ENCODE measurements at regions not wholly inside any gene's neighbourhood (a gene's known extent, or its start where the extent isn't known, plus 50 kb on each side); places are given as distances from the start of the nearest gene placed in this dataset.

- no peaks in the 10 kb centered on the region for H3K79me1 ChIP-seq (ENCODE audit: insufficient read depth, low read depth, low read length, poor library complexity, severe bottlenecking)
- no peak overlapping the region for H3K56ac ChIP-seq (ENCODE audit: insufficient read length, low read depth, low read length)
- H3K4me2 ChIP-seq (ENCODE audit: insufficient read depth, insufficient read length, low read length), result no peak overlapping the region
- Mint-ChIP-seq H3K4me3 (no peak overlapping the region), H3K9me3 (no peaks in the 10 kb centered on the region), H3K27me3 (ENCODE audit: low read depth) (no peaks in the 10 kb centered on the region), H3K4me1 (peaks cover 2 to 3% of the 10 kb centered on the region in 2 experiments; a peak in 2 of 4 replicates), H3K36me3 (ENCODE audit: insufficient read depth in 1 of 3, low read depth in 3 of 3) (no peaks in the 10 kb centered on the region), H3K27ac (no peak overlapping the region)
- no peak overlapping the region for H2AK5ac ChIP-seq (ENCODE audit: insufficient read length, low read length)
- no peak overlapping the region for H3T11ph ChIP-seq (ENCODE audit: low read length)
- H4K20me1 ChIP-seq (ENCODE audit: control insufficient read depth, insufficient read depth, insufficient read length), result no peaks in the 10 kb centered on the region
- no peaks in the 10 kb centered on the region for H3K4me1 ChIP-seq (ENCODE audit: insufficient read depth, low read length)
- H4K5ac ChIP-seq (ENCODE audit: insufficient read length, low read depth, low read length), result no peak overlapping the region
- no peak overlapping the region for H3K23ac ChIP-seq (ENCODE audit: insufficient read length, low read depth, low read length)
- H4K91ac ChIP-seq (ENCODE audit: insufficient read length, low read depth, low read length), result no peak overlapping the region
- H3K18ac ChIP-seq (ENCODE audit: insufficient read length, low read depth, low read length), result no peak overlapping the region
- no peak overlapping the region for H2BK20ac ChIP-seq (ENCODE audit: low read depth, low read length, poor library complexity, severe bottlenecking)
- H3K4ac ChIP-seq (ENCODE audit: low read depth, low read length), result no peak overlapping the region
- H3K79me2 ChIP-seq (ENCODE audit: insufficient read depth, low read length), result no peaks in the 10 kb centered on the region
- WGBS (ENCODE audit: extremely low coverage, insufficient read length, low lambda C conversion rate), result no CpG with 5 or more reads among the region's 2 CpGs
- H3K9ac ChIP-seq (ENCODE audit: extremely low read depth, insufficient read length, low read length), result no peak overlapping the region
- no peak overlapping the region for H4K8ac ChIP-seq (replicated peaks; ENCODE audit: insufficient read length, low read depth, low read length)
- no peak overlapping the region for H3K14ac ChIP-seq (ENCODE audit: insufficient read depth, low read length)
- no peak overlapping the region for H2AFZ ChIP-seq (ENCODE audit: low read length)
- no peak overlapping the region for H2BK12ac ChIP-seq (ENCODE audit: insufficient read length, low read depth, low read length)
- H3K9me3 ChIP-seq (ENCODE audit: control insufficient read depth, low read depth, low read length), result no peaks in the 10 kb centered on the region
- H3K23me2 ChIP-seq (ENCODE audit: insufficient read length, low read depth, low read length, poor library complexity, severe bottlenecking), result no peaks in the 10 kb centered on the region
- no peak for TF ChIP-seq CTCF (conservative IDR thresholded peaks at IDR 0.05)
- H3K27me3 ChIP-seq (ENCODE audit: insufficient read depth, low read length), result no peaks in the 10 kb centered on the region
- DNase-seq, result no peak
- no peak overlapping the region for H2BK15ac ChIP-seq (ENCODE audit: low read depth, low read length)
- H2BK5ac ChIP-seq (ENCODE audit: insufficient read length, low read length), result no peak overlapping the region
- H3K27ac ChIP-seq (ENCODE audit: insufficient read length, low read depth, low read length), result no peak overlapping the region
- no peak overlapping the region for H2BK120ac ChIP-seq (ENCODE audit: low read depth, low read length, poor library complexity, severe bottlenecking)
Measured at GRCh38 chr15:61746589-61746988, 313.7 kb downstream of the VPS13C start.
